ENCODE measurements at regions not wholly inside any gene's neighbourhood (a gene's known extent, or its start where the extent isn't known, plus 50 kb on each side); places are given as distances from the start of the nearest gene placed in this dataset.

DNA sequence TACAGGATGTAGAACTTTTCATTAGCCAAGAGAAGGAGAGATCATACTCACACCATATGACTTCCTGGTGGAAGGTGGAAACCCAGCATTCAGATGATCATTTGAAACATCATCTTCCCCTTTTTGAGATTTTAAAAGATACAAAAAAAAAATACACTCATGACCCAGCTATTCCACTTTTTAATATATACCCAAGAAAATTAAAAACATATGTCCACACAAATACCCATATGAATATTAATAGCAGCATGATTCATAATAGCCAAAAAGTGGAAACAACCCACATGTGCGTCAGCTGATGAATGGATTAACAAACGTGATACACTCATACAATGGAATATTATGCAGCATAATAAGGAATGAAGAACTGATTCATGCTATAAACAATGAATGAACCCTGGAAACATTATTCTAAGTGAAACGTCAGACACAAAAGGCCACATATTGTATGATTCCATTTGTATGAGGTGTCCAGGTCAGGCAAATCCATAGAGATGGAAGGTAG, 130.0 kb upstream of the SGK1 start:
- TF ChIP-seq CTCF (conservative IDR thresholded peaks at IDR 0.05 in 1 of 2, IDR thresholded peaks at IDR 0.05 in 1 of 2; ENCODE audit: low read depth in 1 of 2, low read length in 2 of 2) = no peak
- TF ChIP-seq EZH2 (IDR thresholded peaks at IDR 0.05; ENCODE audit: low read length, missing control alignments) = no peak
